ENCODE measurements at regions not wholly inside any gene's neighbourhood (a gene's known extent, or its start where the extent isn't known, plus 50 kb on each side); places are given as distances from the start of the nearest gene placed in this dataset.

DNA sequence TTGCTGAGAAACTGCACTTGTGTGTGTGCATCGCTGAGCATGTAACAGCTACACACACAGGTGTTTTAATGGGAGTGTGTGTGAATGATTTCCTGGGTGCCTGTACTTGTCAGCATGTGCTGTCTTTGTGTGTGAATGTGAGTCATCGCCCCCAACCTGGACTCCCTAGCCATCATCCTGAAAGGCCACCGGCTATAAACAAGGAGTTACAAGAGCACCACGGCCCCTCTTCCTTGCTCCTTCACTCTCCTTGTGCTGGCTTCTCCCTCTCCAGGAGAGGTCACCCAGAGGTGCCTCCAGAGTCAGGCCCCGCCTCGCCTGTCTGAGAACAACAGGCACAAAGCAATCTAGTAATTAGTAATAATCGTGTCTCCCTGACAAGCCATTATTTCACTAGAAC is 419.2 kb downstream of the BUD13 start:
- Histone ChIP-seq H3K9me3 (ENCODE audit: low read length) (no peaks in the 10 kb centered on the region), H3K4me2 (ENCODE audit: low read depth, low read length) (no peak overlapping the region), H3K4me1 (ENCODE audit: insufficient read depth, low read length) (peaks cover 13% of the 10 kb centered on the region; the same call in 1 of the 2 replicates), H3K27me3 (ENCODE audit: control insufficient read depth in 1 of 2, insufficient read depth in 2 of 2, low read length in 2 of 2) (no peaks in the 10 kb centered on the region; a peak in 1 of 5 replicates), H3K79me2 (ENCODE audit: insufficient read depth, low read length) (no peaks in the 10 kb centered on the region), H4K20me1 (ENCODE audit: insufficient read depth, low read length) (no peaks in the 10 kb centered on the region), H3K36me3 (replicated peaks in 1 of 2; ENCODE audit: control insufficient read depth in 1 of 2, insufficient read depth in 2 of 2, low read length in 2 of 2) (no peaks in the 10 kb centered on the region), H3K9ac (ENCODE audit: insufficient read depth, low read depth, low read length) (no peak overlapping the region), H3K27ac (ENCODE audit: extremely low read length, insufficient read depth, low read length) (no peak overlapping the region), H3K4me3 (replicated peaks in 1 of 3; ENCODE audit: insufficient read depth in 1 of 3, low read depth in 2 of 3, low read length in 3 of 3) (no peak overlapping the region), H2AFZ (ENCODE audit: low read length) (no peak overlapping the region)
- BruUV-seq (replicated peaks): no TSS peak
- no peak for TF ChIP-seq ZFY (CRISPR knock-in tag; IDR thresholded peaks at IDR 0.05)
- no peak for TF ChIP-seq SRY (CRISPR knock-in tag; IDR thresholded peaks at IDR 0.05)
- no peak for TF ChIP-seq SUZ12 (IDR thresholded peaks at IDR 0.05; ENCODE audit: low read depth, low read length)
- TF ChIP-seq, protein P1, sequence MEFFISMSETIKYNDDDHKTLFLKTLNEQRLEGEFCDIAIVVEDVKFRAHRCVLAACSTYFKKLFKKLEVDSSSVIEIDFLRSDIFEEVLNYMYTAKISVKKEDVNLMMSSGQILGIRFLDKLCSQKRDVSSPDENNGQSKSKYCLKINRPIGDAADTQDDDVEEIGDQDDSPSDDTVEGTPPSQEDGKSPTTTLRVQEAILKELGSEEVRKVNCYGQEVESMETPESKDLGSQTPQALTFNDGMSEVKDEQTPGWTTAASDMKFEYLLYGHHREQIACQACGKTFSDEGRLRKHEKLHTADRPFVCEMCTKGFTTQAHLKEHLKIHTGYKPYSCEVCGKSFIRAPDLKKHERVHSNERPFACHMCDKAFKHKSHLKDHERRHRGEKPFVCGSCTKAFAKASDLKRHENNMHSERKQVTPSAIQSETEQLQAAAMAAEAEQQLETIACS (CRISPR knock-in tag; IDR thresholded peaks at IDR 0.05): no peak
- no peak for TF ChIP-seq RAD51 (IDR thresholded peaks at IDR 0.05; ENCODE audit: borderline replicate concordance)
- no peak for TF ChIP-seq ATF1 (CRISPR knock-in tag; IDR thresholded peaks at IDR 0.05)
- DNase-seq (ENCODE audit: low spot score) (no peak), ATAC-seq (no peak), FAIRE-seq (no peak)
- CTCF ChIA-PET (ENCODE audit: low intra/inter-chr PET ratio, low total read pairs): no interaction called here
- intact Hi-C loops (cut with micrococcal nuclease; ENCODE audit: unreplicated experiment) (no loop called here), in situ Hi-C loops (cut with HindIII; ENCODE audit: extremely low pct_ligation_motif_present, low pct_unique_long_range_greater_than_20kb) (no loop called here)
- POLR2A ChIA-PET: no interaction called here
- WGBS (ENCODE audit: low lambda C conversion rate): 37% methylated on average over 6 of the region's 7 CpGs

DNA sequence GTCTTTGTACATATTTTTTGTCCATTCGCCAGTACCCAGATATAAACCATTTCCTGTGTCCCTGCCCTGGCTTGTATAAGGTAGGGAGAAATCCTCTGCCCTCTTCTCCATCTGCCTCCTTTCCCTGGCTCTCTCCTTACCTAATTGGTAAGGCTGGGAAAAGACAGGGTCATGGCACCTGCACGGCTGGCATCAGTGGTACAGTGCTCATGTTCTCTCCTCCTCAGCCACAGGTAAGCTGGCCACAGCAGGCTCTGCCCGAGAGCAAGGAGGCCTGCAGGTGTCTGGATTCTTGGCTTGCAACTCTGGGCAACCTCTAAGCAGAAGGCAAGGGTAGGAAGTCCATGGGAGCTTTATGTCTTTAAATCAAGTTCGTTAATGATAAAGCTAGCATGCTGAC is 419.9 kb downstream of the BUD13 start:
- intact Hi-C loops (cut with micrococcal nuclease; ENCODE audit: unreplicated experiment): no loop called here
- TF ChIP-seq HNRNPL (IDR thresholded peaks at IDR 0.05; ENCODE audit: low read depth, low read length) (no peak), ZNF292 (CRISPR knock-in tag; IDR thresholded peaks at IDR 0.05; ENCODE audit: borderline replicate concordance, low read depth) (no peak), ETV5 (CRISPR knock-in tag; IDR thresholded peaks at IDR 0.05; ENCODE audit: borderline replicate concordance) (no peak), POGZ (CRISPR knock-in tag; IDR thresholded peaks at IDR 0.05) (no peak), SETDB1 (CRISPR knock-in tag; IDR thresholded peaks at IDR 0.05; ENCODE audit: borderline replicate concordance) (no peak), NFE2 (CRISPR knock-in tag; IDR thresholded peaks at IDR 0.05) (no peak)

More for the DNA sequence above, 419.9 kb downstream of the BUD13 start:
- no TSS peak for BruUV-seq (replicated peaks)
- FAIRE-seq: no peak
- Histone ChIP-seq H3K9ac (ENCODE audit: insufficient read depth, low read depth, low read length) (no peak overlapping the region), H3K9me3 (ENCODE audit: low read length) (no peaks in the 10 kb centered on the region), H4K20me1 (ENCODE audit: insufficient read depth, low read length) (no peaks in the 10 kb centered on the region), H2AFZ (ENCODE audit: low read length) (no peak overlapping the region), H3K4me3 (replicated peaks in 1 of 3; ENCODE audit: insufficient read depth in 1 of 3, low read depth in 2 of 3, low read length in 3 of 3) (no peak overlapping the region), H3K4me2 (ENCODE audit: low read depth, low read length) (no peak overlapping the region), H3K79me2 (ENCODE audit: insufficient read depth, low read length) (no peaks in the 10 kb centered on the region), H3K27me3 (ENCODE audit: control insufficient read depth in 1 of 2, insufficient read depth in 2 of 2, low read length in 2 of 2) (no peaks in the 10 kb centered on the region; a peak in 1 of 5 replicates), H3K27ac (ENCODE audit: extremely low read length, insufficient read depth, low read length) (no peak overlapping the region), H3K4me1 (ENCODE audit: insufficient read depth, low read length) (peaks cover 13% of the 10 kb centered on the region; the same call in 1 of the 2 replicates), H3K36me3 (replicated peaks in 1 of 2; ENCODE audit: control insufficient read depth in 1 of 2, insufficient read depth in 2 of 2, low read length in 2 of 2) (no peaks in the 10 kb centered on the region)
- in situ Hi-C loops (cut with HindIII; ENCODE audit: extremely low pct_ligation_motif_present, low pct_unique_long_range_greater_than_20kb): no loop called here
- ATAC-seq: no peak
- POLR2A ChIA-PET: no interaction called here
- no peak for DNase-seq (ENCODE audit: low spot score)
- CTCF ChIA-PET (ENCODE audit: low intra/inter-chr PET ratio, low total read pairs): no interaction called here
- 46% methylated on average over 4 of the region's 4 CpGs for WGBS (ENCODE audit: low lambda C conversion rate)

Data from HepG2 (cell line).